HG03108 (cell line): ENCODE measurements at regions not wholly inside any gene's neighbourhood (a gene's known extent, or its start where the extent isn't known, plus 50 kb on each side); places are given as distances from the start of the nearest gene placed in this dataset.

Source experiments
- ATAC-seq: cut with Tn5 transposase; IDR thresholded peaks from one replicate; pipeline ENCODE4 v1.9.1; 2021; ENCODE audit warnings: moderate library complexity; ENCODE audit not compliant: unreplicated experiment

DNA sequence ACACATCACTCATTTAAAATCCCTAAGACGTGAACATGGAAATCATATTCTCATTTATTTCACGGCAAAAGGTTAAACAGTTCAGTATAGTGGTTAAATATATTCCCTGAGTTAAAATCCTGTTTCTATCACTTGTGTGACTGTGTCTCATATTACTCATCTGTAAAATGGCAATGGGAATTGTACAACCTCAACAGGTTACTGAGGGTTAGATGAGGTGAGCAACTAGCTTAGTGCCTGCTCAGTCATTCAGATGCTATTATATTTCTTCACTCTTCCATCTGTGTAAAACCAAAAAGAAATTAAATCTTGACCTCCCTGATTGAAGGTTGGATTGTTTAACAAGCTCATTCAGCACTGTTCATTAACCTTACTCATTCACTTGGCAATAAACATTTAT lies 212.4 kb upstream of the STK17B start:
- ATAC-seq = no peak

DNA sequence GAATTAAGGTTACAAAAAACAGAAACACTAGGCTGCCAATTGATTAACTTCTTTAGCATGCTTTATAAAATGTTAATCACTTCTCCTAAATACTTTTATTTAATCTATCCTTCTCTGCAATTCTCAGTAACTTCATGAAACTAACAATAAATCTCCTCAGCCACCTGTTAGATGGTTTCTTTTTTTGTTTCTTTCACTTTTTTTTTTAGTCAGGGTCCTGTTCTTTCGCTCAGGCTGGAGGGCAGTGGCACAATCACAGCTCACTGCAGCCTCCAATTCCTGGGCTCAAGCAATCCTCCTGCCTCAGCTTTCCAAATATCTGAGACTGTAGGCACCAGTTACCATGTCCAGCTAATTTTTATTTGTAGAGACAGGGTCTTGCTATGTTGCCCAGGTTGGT lies 213.4 kb upstream of the STK17B start:
- no peak for ATAC-seq

GRCh38 chr2:196389670-196390069 lies 218.3 kb upstream of the STK17B start:
- no peak for ATAC-seq

GRCh38 chr2:196390243-196391148 lies 219.1 kb upstream of the STK17B start:
- ATAC-seq = no peak

- no peak for ATAC-seq
Measured at GRCh38 chr2:196391149-196391479, 219.7 kb upstream of the STK17B start.

GRCh38 chr2:196399096-196399495 lies 227.7 kb upstream of the STK17B start:
- no peak for ATAC-seq

DNA sequence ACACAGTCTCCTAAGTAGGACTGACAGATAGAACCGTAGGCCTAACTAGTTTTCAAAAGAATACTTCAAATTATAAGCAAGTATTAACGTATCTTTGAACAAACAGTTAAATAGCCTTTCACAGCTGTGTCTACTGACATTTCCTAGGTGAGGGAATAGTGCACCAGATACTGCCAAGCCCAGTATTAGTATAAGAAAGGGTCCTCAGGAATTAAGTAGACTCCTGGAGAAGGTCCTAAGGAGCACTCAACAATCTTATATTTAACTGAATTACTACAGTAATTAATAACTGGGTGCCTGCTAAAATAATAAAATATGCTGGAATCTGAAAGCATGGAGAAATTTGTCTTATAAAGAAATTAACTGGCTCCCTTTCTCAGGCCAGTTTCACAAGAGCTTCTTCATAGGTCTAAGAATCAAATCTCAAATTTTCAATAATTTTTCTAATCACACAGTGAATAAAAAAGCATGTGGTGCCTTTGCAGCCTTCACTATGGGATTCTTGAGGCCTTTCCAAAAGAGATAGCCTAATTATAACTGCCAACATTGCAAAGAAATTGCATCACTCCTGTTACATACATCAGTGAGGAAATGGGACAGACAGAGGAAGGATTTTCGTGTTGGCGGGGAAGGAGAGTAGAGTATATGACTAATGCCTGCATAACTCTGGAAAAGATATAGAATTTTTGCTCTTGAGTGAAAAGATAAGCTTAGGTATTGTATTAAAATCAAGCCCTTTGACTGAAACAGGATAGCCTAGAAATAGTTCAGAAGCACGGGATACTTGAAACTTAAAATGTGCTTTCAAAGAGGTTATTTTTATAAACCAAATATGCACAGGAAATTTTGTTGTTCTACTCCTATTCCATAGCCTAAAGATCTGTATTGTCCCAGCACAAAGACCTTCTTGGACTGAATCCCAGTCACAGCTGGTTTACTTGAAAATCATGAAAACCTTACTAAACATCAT lies 228.6 kb upstream of the STK17B start:
- no peak for ATAC-seq

- no peak for ATAC-seq
Measured at GRCh38 chr2:196403471-196403870, 232.1 kb upstream of the STK17B start.

DNA sequence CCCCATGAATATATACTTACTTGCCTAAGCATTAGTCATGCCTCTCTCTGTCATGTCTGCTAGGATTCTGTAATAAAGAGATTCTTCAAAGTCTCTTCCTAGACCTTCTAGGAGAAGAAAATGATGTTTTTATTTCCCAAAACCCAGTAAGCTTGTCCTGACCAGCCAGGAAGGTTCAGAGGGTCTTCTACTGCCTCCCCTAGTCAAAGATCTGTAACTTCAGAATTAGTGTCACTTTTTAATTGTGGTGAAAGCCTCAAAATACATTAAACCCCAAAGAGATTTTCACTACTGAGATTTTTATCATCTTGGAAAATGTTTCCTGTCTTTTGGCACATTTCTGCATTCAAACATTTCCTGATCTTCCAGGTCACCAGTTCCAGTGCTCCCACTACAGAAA lies 232.9 kb upstream of the STK17B start:
- no peak for ATAC-seq

- ATAC-seq = no peak
Measured at GRCh38 chr2:196407675-196408264, 231.7 kb upstream of the CCDC150 start.

DNA sequence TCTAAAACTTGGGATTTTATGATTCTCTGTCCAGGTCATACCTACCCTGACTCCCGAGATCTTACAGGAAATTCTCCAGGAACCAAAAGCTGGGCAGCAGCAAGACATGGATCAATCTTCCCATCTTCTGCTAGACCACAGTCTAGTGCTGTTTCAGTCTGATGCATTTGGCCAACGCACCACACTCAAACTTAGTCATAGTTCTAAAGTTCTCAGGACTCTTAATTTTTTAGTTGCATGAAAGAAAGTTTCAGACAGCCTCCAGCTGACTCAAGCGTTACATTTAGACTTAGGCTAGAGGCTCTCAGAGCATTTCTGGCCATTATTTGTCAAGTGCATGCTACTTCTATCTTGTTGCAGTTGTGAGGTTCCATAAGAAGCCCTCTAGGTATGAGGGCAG lies 230.1 kb upstream of the CCDC150 start:
- ATAC-seq = peak; percentile 39

- ATAC-seq = no peak
Measured at GRCh38 chr2:196410008-196410407, 229.5 kb upstream of the CCDC150 start.

GRCh38 chr2:196413821-196414274 lies 225.7 kb upstream of the CCDC150 start:
- peak; percentile 56 for ATAC-seq

- ATAC-seq = peak; percentile 54
Measured at GRCh38 chr2:196415384-196415783, 224.1 kb upstream of the CCDC150 start.

GRCh38 chr2:196420143-196420542 lies 219.4 kb upstream of the CCDC150 start:
- ATAC-seq = no peak

GRCh38 chr2:196421880-196422279 lies 217.6 kb upstream of the CCDC150 start:
- ATAC-seq = no peak

DNA sequence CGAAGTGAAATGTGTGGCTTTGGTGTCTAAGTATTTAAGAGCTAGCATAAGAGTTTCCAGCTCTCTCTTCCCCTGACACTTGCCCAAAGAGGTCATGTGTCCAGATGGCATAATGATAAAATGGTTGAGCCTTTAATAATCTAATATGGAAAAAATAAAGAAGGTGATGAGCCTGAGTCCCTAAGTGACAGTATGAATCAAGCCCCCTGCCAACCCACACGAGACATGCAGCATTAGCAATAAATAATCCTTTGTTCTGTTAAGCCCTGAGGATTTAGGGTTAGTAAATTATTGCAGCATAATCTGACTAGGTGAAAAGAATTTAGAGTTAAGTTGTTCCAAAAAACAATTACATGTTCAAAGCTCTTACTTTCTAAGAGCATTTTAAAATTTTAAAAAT lies 217.2 kb upstream of the CCDC150 start:
- no peak for ATAC-seq

DNA sequence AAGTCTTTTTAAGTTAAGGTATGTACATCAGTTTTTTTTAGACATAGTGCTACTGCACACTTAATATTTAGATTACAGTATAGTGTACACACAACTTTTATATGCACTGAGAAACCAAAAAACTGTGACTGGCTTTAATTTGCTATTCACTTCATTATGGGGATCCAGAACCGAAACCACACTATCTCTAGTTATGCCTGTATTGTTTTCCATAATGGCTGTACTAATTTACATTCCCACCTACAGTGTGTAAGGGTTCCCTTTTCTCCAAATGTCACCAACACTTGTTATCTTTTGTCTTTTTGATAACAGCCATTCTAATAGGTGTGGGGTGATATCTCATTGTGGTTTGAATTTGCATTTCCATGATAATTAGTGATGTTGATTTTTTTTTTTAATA lies 213.4 kb upstream of the CCDC150 start:
- ATAC-seq = no peak

- no peak for ATAC-seq
Measured at GRCh38 chr2:196427986-196428634, 211.4 kb upstream of the CCDC150 start.

GRCh38 chr2:196431076-196431475 lies 208.4 kb upstream of the CCDC150 start:
- no peak for ATAC-seq

DNA sequence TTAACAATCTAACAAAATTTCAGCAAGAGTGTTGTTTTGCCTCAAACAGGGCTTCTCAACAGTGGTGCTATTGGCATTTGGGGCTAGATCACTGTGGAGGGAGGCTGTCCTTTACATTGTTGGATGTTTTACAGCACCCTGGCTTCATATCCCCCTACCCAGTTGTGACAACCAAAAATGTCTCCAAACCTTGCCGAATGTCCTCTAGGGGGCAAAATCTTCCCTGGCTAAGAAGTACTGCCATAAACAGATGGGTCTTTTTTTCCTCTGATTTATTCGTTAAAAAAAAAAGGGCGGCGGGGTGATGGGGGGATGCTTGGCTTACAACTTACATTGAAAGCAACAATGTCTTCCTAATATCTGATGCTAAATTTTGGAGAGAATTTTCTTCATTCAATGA lies 207.6 kb upstream of the CCDC150 start:
- no peak for ATAC-seq
